ENCODE measurements at regions not wholly inside any gene's neighbourhood (a gene's known extent, or its start where the extent isn't known, plus 50 kb on each side); places are given as distances from the start of the nearest gene placed in this dataset.

DNA sequence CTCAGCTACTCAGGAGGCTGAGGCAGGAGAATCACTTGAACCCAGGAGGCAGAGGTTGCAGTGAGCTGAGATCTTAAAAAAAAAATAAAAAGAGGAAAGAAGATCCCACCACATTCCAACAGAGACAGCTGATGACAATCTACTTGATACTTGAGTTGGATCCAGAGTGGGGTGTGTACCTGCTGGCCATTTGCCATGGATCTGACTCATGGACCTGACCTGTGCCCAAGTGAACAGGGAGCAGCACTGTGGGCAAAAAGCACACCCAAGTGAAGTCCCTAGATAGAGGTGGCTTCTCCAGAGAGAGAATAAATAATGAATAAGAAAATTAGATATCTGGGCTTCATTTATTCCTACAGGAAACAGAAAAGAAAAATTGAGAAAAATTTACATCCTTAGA is 81.2 kb upstream of the MIER3 start:
- Histone ChIP-seq H3K27me3 (ENCODE audit: insufficient read depth, low read length) (no peaks in the 10 kb centered on the region), H4K20me1 (ENCODE audit: insufficient read depth, low read length) (no peaks in the 10 kb centered on the region), H3K4me2 (ENCODE audit: low read length) (no peak overlapping the region), H3K9ac (ENCODE audit: low read length) (no peak overlapping the region), H3K9me2 (ENCODE audit: low read depth, low read length) (no peaks in the 10 kb centered on the region), H2AFZ (ENCODE audit: low read length) (no peak overlapping the region), H3K36me3 (ENCODE audit: insufficient read depth, low read length) (no peaks in the 10 kb centered on the region; the same call in 1 of the 2 replicates), H3K4me3 (ENCODE audit: low read depth, low read length, poor library complexity, severe bottlenecking) (no peak overlapping the region), H3F3A (ENCODE audit: insufficient read depth, low read length) (0 out of 2 replicates have a peak, but pooled peaks cover 3% of the 10 kb centered on the region), H3K4me1 (ENCODE audit: insufficient read depth, low read length, severe bottlenecking) (peaks cover 10% of the 10 kb centered on the region), H3K9me3 (ENCODE audit: low read length) (no peaks in the 10 kb centered on the region), H3K27ac (ENCODE audit: low read depth, low read length, poor library complexity, severe bottlenecking) (no peak overlapping the region), H3K79me2 (ENCODE audit: insufficient read depth, low read length) (no peaks in the 10 kb centered on the region)
- TF ChIP-seq EZH2 (IDR thresholded peaks at IDR 0.05; ENCODE audit: borderline replicate concordance, low read length) (no peak), CTCF (IDR thresholded peaks at IDR 0.05; ENCODE audit: low read length) (no peak)

GRCh38 chr5:57033503-57033902 is 81.6 kb upstream of the MIER3 start:
- peaks cover 10% of the 10 kb centered on the region for H3K4me1 ChIP-seq (ENCODE audit: insufficient read depth, low read length, severe bottlenecking)
- TF ChIP-seq CTCF (IDR thresholded peaks at IDR 0.05; ENCODE audit: low read length) (no peak), EZH2 (IDR thresholded peaks at IDR 0.05; ENCODE audit: borderline replicate concordance, low read length) (no peak)
- no peak overlapping the region for H3K4me3 ChIP-seq (ENCODE audit: low read depth, low read length, poor library complexity, severe bottlenecking)
- H3K4me2 ChIP-seq (ENCODE audit: low read length) = no peak overlapping the region
- no peaks in the 10 kb centered on the region for H4K20me1 ChIP-seq (ENCODE audit: insufficient read depth, low read length)
- H3K27ac ChIP-seq (ENCODE audit: low read depth, low read length, poor library complexity, severe bottlenecking) = no peak overlapping the region
- H3K79me2 ChIP-seq (ENCODE audit: insufficient read depth, low read length) = no peaks in the 10 kb centered on the region
- H2AFZ ChIP-seq (ENCODE audit: low read length) = no peak overlapping the region
- no peaks in the 10 kb centered on the region; the same call in 1 of the 2 replicates for H3K36me3 ChIP-seq (ENCODE audit: insufficient read depth, low read length)
- 0 out of 2 replicates have a peak, but pooled peaks cover 3% of the 10 kb centered on the region for H3F3A ChIP-seq (ENCODE audit: insufficient read depth, low read length)
- H3K9ac ChIP-seq (ENCODE audit: low read length) = no peak overlapping the region
- H3K9me2 ChIP-seq (ENCODE audit: low read depth, low read length) = no peaks in the 10 kb centered on the region
- no peaks in the 10 kb centered on the region for H3K27me3 ChIP-seq (ENCODE audit: insufficient read depth, low read length)
- H3K9me3 ChIP-seq (ENCODE audit: low read length) = no peaks in the 10 kb centered on the region

GRCh38 chr5:57034201-57034916 is 82.4 kb upstream of the MIER3 start:
- H3K79me2 ChIP-seq (ENCODE audit: insufficient read depth, low read length) = no peaks in the 10 kb centered on the region

More at GRCh38 chr5:57034201-57034916, 82.4 kb upstream of the MIER3 start:
- no peak overlapping the region for H2AFZ ChIP-seq (ENCODE audit: low read length)
- no peaks in the 10 kb centered on the region for H3K9me2 ChIP-seq (ENCODE audit: low read depth, low read length)
- H3K4me2 ChIP-seq (ENCODE audit: low read length) = no peak overlapping the region
- H3F3A ChIP-seq (ENCODE audit: insufficient read depth, low read length) = 0 out of 2 replicates have a peak, but pooled peaks cover 3% of the 10 kb centered on the region
- no peak overlapping the region for H3K27ac ChIP-seq (ENCODE audit: low read depth, low read length, poor library complexity, severe bottlenecking)
- no peaks in the 10 kb centered on the region for H3K36me3 ChIP-seq (ENCODE audit: insufficient read depth, low read length)
- H3K4me1 ChIP-seq (ENCODE audit: insufficient read depth, low read length, severe bottlenecking) = peaks cover 10% of the 10 kb centered on the region
- no peaks in the 10 kb centered on the region for H4K20me1 ChIP-seq (ENCODE audit: insufficient read depth, low read length)
- H3K9ac ChIP-seq (ENCODE audit: low read length) = no peak overlapping the region
- H3K9me3 ChIP-seq (ENCODE audit: low read length) = no peaks in the 10 kb centered on the region
- no peaks in the 10 kb centered on the region for H3K27me3 ChIP-seq (ENCODE audit: insufficient read depth, low read length)
- TF ChIP-seq CTCF (IDR thresholded peaks at IDR 0.05; ENCODE audit: low read length) (no peak), EZH2 (IDR thresholded peaks at IDR 0.05; ENCODE audit: borderline replicate concordance, low read length) (no peak)
- no peak overlapping the region for H3K4me3 ChIP-seq (ENCODE audit: low read depth, low read length, poor library complexity, severe bottlenecking)
